Peyer's patch (tissue), 4 donors: ENCODE measurements at regions not wholly inside any gene's neighbourhood (a gene's known extent, or its start where the extent isn't known, plus 50 kb on each side); places are given as distances from the start of the nearest gene placed in this dataset.
"Not testable (repeated sequence)": the region's sequence is repeated elsewhere in the genome, so short reads cannot be mapped to it uniquely, and the experiment has no call there.

Experiments
- DNase-seq, 3 donors: peaks; one replicate each; pipeline ENCODE4 v3.0.0-alpha.2; 2017 to 2019
- H3K27ac ChIP-seq, 4 donors: fragments of 200-600 bp; sonication (generic); one replicate each; pipeline ENCODE4 v1.5.1; 2016 to 2019
- H3K27me3 ChIP-seq, 2 donors: fragments of 200-600 bp; sonication (generic); one replicate each; pipeline ENCODE4 v1.5.1; 2019
- H3K36me3 ChIP-seq, 3 donors: fragments of 200-600 bp; sonication (generic); one replicate each; pipeline ENCODE4 v1.5.1; 2016 to 2019
- H3K4me1 ChIP-seq, 4 donors: fragments of 200-600 bp; sonication (generic); one replicate each; pipeline ENCODE4 v1.5.1; 2016 to 2019
- H3K4me3 ChIP-seq, 4 donors: fragments of 200-600 bp; sonication (generic); 1 replicate in 3 of 4; 2 replicates in 1 of 4; pipeline ENCODE4 v1.5.1; 2016 to 2019; ENCODE audit warnings: mild to moderate bottlenecking in 1 of 4
- H3K9me3 ChIP-seq, 4 donors: fragments of 200-600 bp; sonication (generic); one replicate each; pipeline ENCODE4 v1.5.1; 2016 to 2019; ENCODE audit warnings: mild to moderate bottlenecking in 1 of 4
- CTCF ChIP-seq, 6 experiments: fragments of 450-650 bp in 4 of 6; fragments of 200-600 bp in 2 of 6; sonication (generic) in 1 of 6; IDR thresholded peaks; one replicate each; pipeline ENCODE4 v1.5.1; 2017 to 2019; ENCODE audit warnings: antibody characterized with exemption in 6 of 6, mild to moderate bottlenecking in 3 of 6, moderate library complexity in 1 of 6
- POLR2A ChIP-seq, 2 donors: fragments of 450-650 bp; IDR thresholded peaks; one replicate each; pipeline ENCODE4 v1.5.1; 2017; ENCODE audit warnings: antibody characterized with exemption in 2 of 2, mild to moderate bottlenecking in 2 of 2, moderate library complexity in 2 of 2

- Histone ChIP-seq H3K27me3 (no peaks in the 10 kb centered on the region), H3K36me3 (peaks cover 0 to 52% (median 0%) of the 10 kb centered on the region in 3 donors), H3K4me1 (no peaks in the 10 kb centered on the region), H3K4me3 (no peak overlapping the region), H3K27ac (no peak overlapping the region), H3K9me3 (no peaks in the 10 kb centered on the region)
- DNase-seq = no peak
- TF ChIP-seq POLR2A (IDR thresholded peaks at IDR 0.05) = no peak
Observed at GRCh38 chr21:36212513-36212780, 55.8 kb downstream of the DOP1B start.

- TF ChIP-seq CTCF (IDR thresholded peaks at IDR 0.05) (no peak), POLR2A (IDR thresholded peaks at IDR 0.05) (no peak)
- H3K27me3 ChIP-seq = no peaks in the 10 kb centered on the region
- H3K27ac ChIP-seq = no peak overlapping the region
- no peaks in the 10 kb centered on the region for H3K9me3 ChIP-seq
- no peaks in the 10 kb centered on the region for H3K4me1 ChIP-seq
- peaks cover 0 to 67% (median 0%) of the 10 kb centered on the region in 3 donors for H3K36me3 ChIP-seq
- DNase-seq = no peak
- H3K4me3 ChIP-seq = no peak overlapping the region
Observed at GRCh38 chr21:36214561-36214960, 57.9 kb downstream of the DOP1B start.

GRCh38 chr21:36217743-36218142, 61.1 kb downstream of the DOP1B start:
- Histone ChIP-seq H3K27ac (no peak overlapping the region), H3K36me3 (peaks cover 0 to 65% (median 0%) of the 10 kb centered on the region in 3 donors), H3K4me1 (no peaks in the 10 kb centered on the region), H3K27me3 (no peaks in the 10 kb centered on the region), H3K9me3 (no peaks in the 10 kb centered on the region), H3K4me3 (no peak overlapping the region)
- no peak for DNase-seq
- TF ChIP-seq POLR2A (IDR thresholded peaks at IDR 0.05) (no peak), CTCF (IDR thresholded peaks at IDR 0.05) (no peak)

- peaks cover 0 to 67% (median 0%) of the 10 kb centered on the region in 3 donors for H3K36me3 ChIP-seq
- DNase-seq = no peak
- TF ChIP-seq POLR2A (IDR thresholded peaks at IDR 0.05) = no peak
Observed at GRCh38 chr21:36218691-36219090, 62.1 kb downstream of the DOP1B start.

GRCh38 chr21:36223451-36223850, 66.8 kb downstream of the DOP1B start:
- Histone ChIP-seq H3K4me3 (no peak overlapping the region), H3K4me1 (no peaks in the 10 kb centered on the region), H3K27ac (no peak overlapping the region), H3K9me3 (no peaks in the 10 kb centered on the region), H3K36me3 (peaks cover 0 to 69% (median 0%) of the 10 kb centered on the region in 3 donors), H3K27me3 (no peaks in the 10 kb centered on the region)
- no peak for DNase-seq
- TF ChIP-seq POLR2A (IDR thresholded peaks at IDR 0.05) = no peak
- no peak for TF ChIP-seq CTCF (IDR thresholded peaks at IDR 0.05)

More at GRCh38 chr21:36218691-36219090, 62.1 kb downstream of the DOP1B start:
- no peaks in the 10 kb centered on the region for H3K4me1 ChIP-seq
- H3K4me3 ChIP-seq = no peak overlapping the region
- no peaks in the 10 kb centered on the region for H3K27me3 ChIP-seq
- no peak overlapping the region for H3K27ac ChIP-seq
- no peaks in the 10 kb centered on the region for H3K9me3 ChIP-seq

- TF ChIP-seq CTCF (IDR thresholded peaks at IDR 0.05) (no peak), POLR2A (IDR thresholded peaks at IDR 0.05) (no peak)
- peaks cover 0 to 8% (median 0%) of the 10 kb centered on the region in 4 donors for H3K4me1 ChIP-seq
- H3K36me3 ChIP-seq = peaks cover 0 to 80% (median 0%) of the 10 kb centered on the region in 3 donors
- no peak overlapping the region for H3K27ac ChIP-seq
- H3K9me3 ChIP-seq = no peaks in the 10 kb centered on the region
- H3K27me3 ChIP-seq = no peaks in the 10 kb centered on the region
- DNase-seq = no peak
- H3K4me3 ChIP-seq = no peak overlapping the region
Observed at GRCh38 chr21:36229181-36229580, 72.6 kb downstream of the DOP1B start.

- H3K4me3 ChIP-seq, H3K9me3 ChIP-seq, H3K27me3 ChIP-seq, DNase-seq, H3K27ac ChIP-seq: not testable (repeated sequence)
- H3K4me1 ChIP-seq = peaks cover 0 to 15% (median 0%) of the 10 kb centered on the region in 4 donors
- peaks cover 0 to 57% (median 0%) of the 10 kb centered on the region in 3 donors for H3K36me3 ChIP-seq
Observed at GRCh38 chr21:36231444-36231843, 74.8 kb downstream of the DOP1B start.
